ENCODE measurements at regions not wholly inside any gene's neighbourhood (a gene's known extent, or its start where the extent isn't known, plus 50 kb on each side); places are given as distances from the start of the nearest gene placed in this dataset.

DNA sequence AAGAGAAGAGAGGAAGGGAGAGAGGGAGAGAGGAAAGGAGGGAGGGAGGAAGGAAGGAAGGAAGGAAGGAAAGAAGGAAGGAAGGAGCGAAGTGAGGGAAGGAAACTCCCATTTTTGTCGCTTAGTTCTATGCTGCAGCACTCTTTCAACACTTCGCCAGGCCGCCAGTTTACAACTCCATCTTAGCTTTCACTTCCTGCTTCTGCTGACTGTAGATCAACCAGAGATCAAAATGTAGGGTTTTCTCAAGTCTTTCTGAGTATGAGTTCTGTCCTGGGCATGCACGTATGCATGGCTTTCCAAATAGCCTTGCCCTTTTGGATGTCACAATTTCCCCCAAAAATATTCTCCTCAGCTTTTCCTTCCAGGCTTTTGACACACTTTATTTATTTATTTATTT is 723.4 kb downstream of the TRHDE start:
- no peaks in the 10 kb centered on the region for H3K79me2 ChIP-seq (replicated peaks; ENCODE audit: insufficient read depth)
- H3K4me3 ChIP-seq: no peak overlapping the region
- no peak overlapping the region for H3K27ac Mint-ChIP-seq
- peak overlapping the region; percentile 82 for H2AFZ ChIP-seq
- no peaks in the 10 kb centered on the region for H3K4me1 ChIP-seq (ENCODE audit: insufficient read depth)
- H4K20me1 ChIP-seq (replicated peaks; ENCODE audit: insufficient read depth): no peaks in the 10 kb centered on the region
- no peak overlapping the region for H3K4me3 Mint-ChIP-seq
- no peaks in the 10 kb centered on the region for H3F3A ChIP-seq (replicated peaks; ENCODE audit: low read depth)
- no peaks in the 10 kb centered on the region for H3K27me3 Mint-ChIP-seq (ENCODE audit: insufficient read depth, low read depth, poor library complexity)
- TF ChIP-seq STAT1 (IDR thresholded peaks at IDR 0.05; ENCODE audit: unreplicated experiment) (no peak), EZH2phosphoT487 (IDR thresholded peaks at IDR 0.05; ENCODE audit: unreplicated experiment) (no peak), POLR2AphosphoS5 (IDR thresholded peaks at IDR 0.05; ENCODE audit: low read depth) (no peak), EZH2 (IDR thresholded peaks at IDR 0.05; ENCODE audit: low read depth, unreplicated experiment) (no peak), ETS1 (IDR thresholded peaks at IDR 0.05) (no peak), JUNB (IDR thresholded peaks at IDR 0.05; ENCODE audit: unreplicated experiment) (no peak), ZNF114 (CRISPR knock-in tag; IDR thresholded peaks at IDR 0.05) (no peak), REST (IDR thresholded peaks at IDR 0.05; ENCODE audit: unreplicated experiment) (no peak), NANOG (IDR thresholded peaks at IDR 0.05; ENCODE audit: borderline replicate concordance) (no peak), CREB1 (CRISPR knock-in tag; IDR thresholded peaks at IDR 0.05; ENCODE audit: low read depth) (no peak), ZNF331 (CRISPR knock-in tag; IDR thresholded peaks at IDR 0.05; ENCODE audit: low read depth) (no peak)
- TF ChIP-seq, protein P1, sequence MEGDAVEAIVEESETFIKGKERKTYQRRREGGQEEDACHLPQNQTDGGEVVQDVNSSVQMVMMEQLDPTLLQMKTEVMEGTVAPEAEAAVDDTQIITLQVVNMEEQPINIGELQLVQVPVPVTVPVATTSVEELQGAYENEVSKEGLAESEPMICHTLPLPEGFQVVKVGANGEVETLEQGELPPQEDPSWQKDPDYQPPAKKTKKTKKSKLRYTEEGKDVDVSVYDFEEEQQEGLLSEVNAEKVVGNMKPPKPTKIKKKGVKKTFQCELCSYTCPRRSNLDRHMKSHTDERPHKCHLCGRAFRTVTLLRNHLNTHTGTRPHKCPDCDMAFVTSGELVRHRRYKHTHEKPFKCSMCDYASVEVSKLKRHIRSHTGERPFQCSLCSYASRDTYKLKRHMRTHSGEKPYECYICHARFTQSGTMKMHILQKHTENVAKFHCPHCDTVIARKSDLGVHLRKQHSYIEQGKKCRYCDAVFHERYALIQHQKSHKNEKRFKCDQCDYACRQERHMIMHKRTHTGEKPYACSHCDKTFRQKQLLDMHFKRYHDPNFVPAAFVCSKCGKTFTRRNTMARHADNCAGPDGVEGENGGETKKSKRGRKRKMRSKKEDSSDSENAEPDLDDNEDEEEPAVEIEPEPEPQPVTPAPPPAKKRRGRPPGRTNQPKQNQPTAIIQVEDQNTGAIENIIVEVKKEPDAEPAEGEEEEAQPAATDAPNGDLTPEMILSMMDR (conservative IDR thresholded peaks at IDR 0.05; ENCODE audit: low read depth in 2 of 2): no peak
- TF ChIP-seq, protein P2, sequence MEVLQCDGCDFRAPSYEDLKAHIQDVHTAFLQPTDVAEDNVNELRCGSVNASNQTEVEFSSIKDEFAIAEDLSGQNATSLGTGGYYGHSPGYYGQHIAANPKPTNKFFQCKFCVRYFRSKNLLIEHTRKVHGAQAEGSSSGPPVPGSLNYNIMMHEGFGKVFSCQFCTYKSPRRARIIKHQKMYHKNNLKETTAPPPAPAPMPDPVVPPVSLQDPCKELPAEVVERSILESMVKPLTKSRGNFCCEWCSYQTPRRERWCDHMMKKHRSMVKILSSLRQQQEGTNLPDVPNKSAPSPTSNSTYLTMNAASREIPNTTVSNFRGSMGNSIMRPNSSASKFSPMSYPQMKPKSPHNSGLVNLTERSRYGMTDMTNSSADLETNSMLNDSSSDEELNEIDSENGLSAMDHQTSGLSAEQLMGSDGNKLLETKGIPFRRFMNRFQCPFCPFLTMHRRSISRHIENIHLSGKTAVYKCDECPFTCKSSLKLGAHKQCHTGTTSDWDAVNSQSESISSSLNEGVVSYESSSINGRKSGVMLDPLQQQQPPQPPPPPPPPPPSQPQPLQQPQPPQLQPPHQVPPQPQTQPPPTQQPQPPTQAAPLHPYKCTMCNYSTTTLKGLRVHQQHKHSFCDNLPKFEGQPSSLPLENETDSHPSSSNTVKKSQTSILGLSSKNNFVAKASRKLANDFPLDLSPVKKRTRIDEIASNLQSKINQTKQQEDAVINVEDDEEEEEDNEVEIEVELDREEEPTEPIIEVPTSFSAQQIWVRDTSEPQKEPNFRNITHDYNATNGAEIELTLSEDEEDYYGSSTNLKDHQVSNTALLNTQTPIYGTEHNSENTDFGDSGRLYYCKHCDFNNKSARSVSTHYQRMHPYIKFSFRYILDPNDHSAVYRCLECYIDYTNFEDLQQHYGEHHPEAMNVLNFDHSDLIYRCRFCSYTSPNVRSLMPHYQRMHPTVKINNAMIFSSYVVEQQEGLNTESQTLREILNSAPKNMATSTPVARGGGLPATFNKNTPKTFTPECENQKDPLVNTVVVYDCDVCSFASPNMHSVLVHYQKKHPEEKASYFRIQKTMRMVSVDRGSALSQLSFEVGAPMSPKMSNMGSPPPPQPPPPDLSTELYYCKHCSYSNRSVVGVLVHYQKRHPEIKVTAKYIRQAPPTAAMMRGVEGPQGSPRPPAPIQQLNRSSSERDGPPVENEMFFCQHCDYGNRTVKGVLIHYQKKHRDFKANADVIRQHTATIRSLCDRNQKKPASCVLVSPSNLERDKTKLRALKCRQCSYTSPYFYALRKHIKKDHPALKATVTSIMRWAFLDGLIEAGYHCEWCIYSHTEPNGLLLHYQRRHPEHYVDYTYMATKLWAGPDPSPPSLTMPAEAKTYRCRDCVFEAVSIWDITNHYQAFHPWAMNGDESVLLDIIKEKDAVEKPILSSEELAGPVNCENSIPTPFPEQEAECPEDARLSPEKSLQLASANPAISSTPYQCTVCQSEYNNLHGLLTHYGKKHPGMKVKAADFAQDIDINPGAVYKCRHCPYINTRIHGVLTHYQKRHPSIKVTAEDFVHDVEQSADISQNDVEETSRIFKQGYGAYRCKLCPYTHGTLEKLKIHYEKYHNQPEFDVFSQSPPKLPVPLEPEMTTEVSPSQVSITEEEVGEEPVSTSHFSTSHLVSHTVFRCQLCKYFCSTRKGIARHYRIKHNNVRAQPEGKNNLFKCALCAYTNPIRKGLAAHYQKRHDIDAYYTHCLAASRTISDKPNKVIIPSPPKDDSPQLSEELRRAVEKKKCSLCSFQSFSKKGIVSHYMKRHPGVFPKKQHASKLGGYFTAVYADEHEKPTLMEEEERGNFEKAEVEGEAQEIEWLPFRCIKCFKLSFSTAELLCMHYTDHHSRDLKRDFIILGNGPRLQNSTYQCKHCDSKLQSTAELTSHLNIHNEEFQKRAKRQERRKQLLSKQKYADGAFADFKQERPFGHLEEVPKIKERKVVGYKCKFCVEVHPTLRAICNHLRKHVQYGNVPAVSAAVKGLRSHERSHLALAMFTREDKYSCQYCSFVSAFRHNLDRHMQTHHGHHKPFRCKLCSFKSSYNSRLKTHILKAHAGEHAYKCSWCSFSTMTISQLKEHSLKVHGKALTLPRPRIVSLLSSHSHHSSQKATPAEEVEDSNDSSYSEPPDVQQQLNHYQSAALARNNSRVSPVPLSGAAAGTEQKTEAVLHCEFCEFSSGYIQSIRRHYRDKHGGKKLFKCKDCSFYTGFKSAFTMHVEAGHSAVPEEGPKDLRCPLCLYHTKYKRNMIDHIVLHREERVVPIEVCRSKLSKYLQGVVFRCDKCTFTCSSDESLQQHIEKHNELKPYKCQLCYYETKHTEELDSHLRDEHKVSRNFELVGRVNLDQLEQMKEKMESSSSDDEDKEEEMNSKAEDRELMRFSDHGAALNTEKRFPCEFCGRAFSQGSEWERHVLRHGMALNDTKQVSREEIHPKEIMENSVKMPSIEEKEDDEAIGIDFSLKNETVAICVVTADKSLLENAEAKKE (CRISPR knock-in tag; IDR thresholded peaks at IDR 0.05): no peak
- H3K4me1 Mint-ChIP-seq: no peaks in the 10 kb centered on the region
- no peak overlapping the region for H3K4me2 ChIP-seq
- H3K9me2 ChIP-seq (ENCODE audit: insufficient read depth): peaks cover 6% of the 10 kb centered on the region; the same call in 1 of the 2 replicates
- no peaks in the 10 kb centered on the region for H3K36me3 Mint-ChIP-seq (ENCODE audit: low read depth)
- H3K9me3 Mint-ChIP-seq: no peaks in the 10 kb centered on the region
- DNase-seq (ENCODE audit: low spot score) (no peak), ATAC-seq (no peak)
- no peak overlapping the region for H3K27ac ChIP-seq (ENCODE audit: low read depth)
- no peaks in the 10 kb centered on the region for H3K27me3 ChIP-seq (ENCODE audit: insufficient read depth)
- no peaks in the 10 kb centered on the region for H3K36me3 ChIP-seq (ENCODE audit: insufficient read depth)

All from GM23338 (cell line).